ENCODE measurements at regions not wholly inside any gene's neighbourhood (a gene's known extent, or its start where the extent isn't known, plus 50 kb on each side); places are given as distances from the start of the nearest gene placed in this dataset.

DNA sequence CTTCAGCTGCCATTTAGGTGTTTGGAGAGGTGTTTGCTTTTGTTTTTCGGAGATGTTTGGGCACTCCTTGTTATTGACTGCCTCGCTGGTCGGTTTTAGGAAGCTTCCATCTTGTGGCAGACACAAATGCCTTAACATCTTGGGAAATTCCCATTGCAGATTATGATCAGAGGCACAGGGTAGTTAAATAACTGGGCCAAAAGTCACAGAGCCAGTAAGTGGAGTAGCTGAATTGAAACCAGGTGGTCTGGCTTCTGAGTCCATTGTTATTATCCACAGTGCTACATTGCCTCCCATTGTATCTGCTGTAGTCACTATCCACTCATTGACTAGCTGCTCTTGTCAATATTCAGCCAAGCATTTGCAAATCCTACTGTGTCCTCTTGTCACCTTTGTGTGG, 138.2 kb upstream of the PLPP4 start:
- Histone ChIP-seq H3K27ac (ENCODE audit: insufficient read length, low read depth, low read length) (no peak overlapping the region), H3K4me2 (ENCODE audit: insufficient read depth, insufficient read length, low read length) (no peak overlapping the region), H2BK12ac (ENCODE audit: insufficient read length, low read depth, low read length) (no peak overlapping the region), H3K27me3 (ENCODE audit: insufficient read depth, low read length) (no peaks in the 10 kb centered on the region), H3K56ac (ENCODE audit: insufficient read length, low read depth, low read length) (no peak overlapping the region), H4K20me1 (ENCODE audit: control insufficient read depth, insufficient read depth, insufficient read length) (no peaks in the 10 kb centered on the region), H4K8ac (replicated peaks; ENCODE audit: insufficient read length, low read depth, low read length) (no peak overlapping the region), H3K18ac (ENCODE audit: insufficient read length, low read depth, low read length) (no peak overlapping the region), H4K91ac (ENCODE audit: insufficient read length, low read depth, low read length) (no peak overlapping the region), H3K23ac (ENCODE audit: insufficient read length, low read depth, low read length) (no peak overlapping the region), H2BK15ac (ENCODE audit: low read depth, low read length) (no peak overlapping the region), H3K4ac (ENCODE audit: low read depth, low read length) (no peak overlapping the region), H3K9ac (ENCODE audit: extremely low read depth, insufficient read length, low read length) (no peak overlapping the region), H3K14ac (ENCODE audit: insufficient read depth, low read length) (no peak overlapping the region), H2BK120ac (ENCODE audit: low read depth, low read length, poor library complexity, severe bottlenecking) (no peak overlapping the region), H3K4me1 (ENCODE audit: insufficient read depth, low read length) (no peaks in the 10 kb centered on the region), H3K79me2 (ENCODE audit: insufficient read depth, low read length) (no peaks in the 10 kb centered on the region), H2AK5ac (ENCODE audit: insufficient read length, low read length) (no peak overlapping the region), H3K79me1 (ENCODE audit: insufficient read depth, low read depth, low read length, poor library complexity, severe bottlenecking) (no peaks in the 10 kb centered on the region), H3T11ph (ENCODE audit: low read length) (no peak overlapping the region), H2BK20ac (ENCODE audit: low read depth, low read length, poor library complexity, severe bottlenecking) (no peak overlapping the region), H3K9me3 (ENCODE audit: control insufficient read depth, low read depth, low read length) (no peaks in the 10 kb centered on the region), H2BK5ac (ENCODE audit: insufficient read length, low read length) (no peak overlapping the region), H3K23me2 (ENCODE audit: insufficient read length, low read depth, low read length, poor library complexity, severe bottlenecking) (no peaks in the 10 kb centered on the region), H2AFZ (ENCODE audit: low read length) (no peak overlapping the region), H4K5ac (ENCODE audit: insufficient read length, low read depth, low read length) (no peak overlapping the region)
- Mint-ChIP-seq H3K4me1 (0 out of 4 replicates have a peak, but pooled peaks cover 0 to 2% of the 10 kb centered on the region in 2 experiments), H3K27ac (no peak overlapping the region), H3K9me3 (no peaks in the 10 kb centered on the region), H3K4me3 (no peak overlapping the region), H3K27me3 (ENCODE audit: low read depth) (peaks cover 3% of the 10 kb centered on the region; the same call in 1 of the 2 replicates), H3K36me3 (ENCODE audit: insufficient read depth in 1 of 3, low read depth in 3 of 3) (no peaks in the 10 kb centered on the region)
- WGBS (ENCODE audit: extremely low coverage, insufficient read length, low lambda C conversion rate), result no CpG with 5 or more reads among the region's 3 CpGs
- DNase-seq, result no peak
- TF ChIP-seq, protein P1, sequence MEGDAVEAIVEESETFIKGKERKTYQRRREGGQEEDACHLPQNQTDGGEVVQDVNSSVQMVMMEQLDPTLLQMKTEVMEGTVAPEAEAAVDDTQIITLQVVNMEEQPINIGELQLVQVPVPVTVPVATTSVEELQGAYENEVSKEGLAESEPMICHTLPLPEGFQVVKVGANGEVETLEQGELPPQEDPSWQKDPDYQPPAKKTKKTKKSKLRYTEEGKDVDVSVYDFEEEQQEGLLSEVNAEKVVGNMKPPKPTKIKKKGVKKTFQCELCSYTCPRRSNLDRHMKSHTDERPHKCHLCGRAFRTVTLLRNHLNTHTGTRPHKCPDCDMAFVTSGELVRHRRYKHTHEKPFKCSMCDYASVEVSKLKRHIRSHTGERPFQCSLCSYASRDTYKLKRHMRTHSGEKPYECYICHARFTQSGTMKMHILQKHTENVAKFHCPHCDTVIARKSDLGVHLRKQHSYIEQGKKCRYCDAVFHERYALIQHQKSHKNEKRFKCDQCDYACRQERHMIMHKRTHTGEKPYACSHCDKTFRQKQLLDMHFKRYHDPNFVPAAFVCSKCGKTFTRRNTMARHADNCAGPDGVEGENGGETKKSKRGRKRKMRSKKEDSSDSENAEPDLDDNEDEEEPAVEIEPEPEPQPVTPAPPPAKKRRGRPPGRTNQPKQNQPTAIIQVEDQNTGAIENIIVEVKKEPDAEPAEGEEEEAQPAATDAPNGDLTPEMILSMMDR (conservative IDR thresholded peaks at IDR 0.05), result no peak

All from H9 (cell line).